HEK293T (cell line): ENCODE measurements at regions not wholly inside any gene's neighbourhood (a gene's known extent, or its start where the extent isn't known, plus 50 kb on each side); places are given as distances from the start of the nearest gene placed in this dataset.

Source experiments
- CTCF ChIA-PET: fragments of 350-600 bp; formaldehyde crosslinking; extraction: SDS; loops from one replicate; lab custom pipeline; 2021; ENCODE audit warnings: antibody characterized with exemption, inconsistent platforms; lab: Yijun Ruan, JAX
- POLR2A ChIA-PET: fragments of 350-600 bp; formaldehyde crosslinking; extraction: SDS; loops from one replicate; lab custom pipeline; 2020; ENCODE audit warnings: antibody characterized with exemption, inconsistent platforms; lab: Yijun Ruan, JAX
- DNase-seq: peaks from one replicate; pipeline ENCODE4 v3.0.0; 2012; ENCODE audit warnings: mixed read lengths; ENCODE audit errors: extremely low spot score
- ARNT ChIP-seq: fragments of 450-650 bp; IDR thresholded peaks from 2 replicates; pipeline ENCODE4 v1.6.1; 2017; ENCODE audit warnings: mild to moderate bottlenecking
- BHLHE40 ChIP-seq: fragments of 450-650 bp; IDR thresholded peaks from 2 replicates; pipeline ENCODE4 v1.6.1; 2016; ENCODE audit warnings: mild to moderate bottlenecking, moderate library complexity, borderline replicate concordance
- CTBP1 ChIP-seq: fragments of 450-650 bp; IDR thresholded peaks from 2 replicates; pipeline ENCODE4 v1.6.1; 2016; ENCODE audit warnings: borderline replicate concordance
- ELF4 ChIP-seq: fragments of 450-650 bp; IDR thresholded peaks from 2 replicates; pipeline ENCODE4 v1.6.1; 2017; ENCODE audit warnings: antibody characterized with exemption
- FOXA1 ChIP-seq: fragments of 450-650 bp; IDR thresholded peaks from 2 replicates; pipeline ENCODE4 v1.6.1; 2016; ENCODE audit warnings: mild to moderate bottlenecking
- FOXK2 ChIP-seq: fragments of 450-650 bp; IDR thresholded peaks from 2 replicates; pipeline ENCODE4 v1.6.1; 2016; ENCODE audit warnings: mild to moderate bottlenecking
- FOXM1 ChIP-seq: fragments of 450-650 bp; IDR thresholded peaks from 2 replicates; pipeline ENCODE4 v1.6.1; 2017; ENCODE audit warnings: mild to moderate bottlenecking, borderline replicate concordance
- HDGF ChIP-seq: fragments of 450-650 bp; IDR thresholded peaks from 2 replicates; pipeline ENCODE4 v1.6.1; 2017; ENCODE audit warnings: antibody characterized with exemption, borderline replicate concordance
- L3MBTL2 ChIP-seq: fragments of 450-650 bp; conservative IDR thresholded peaks from 2 replicates; pipeline ENCODE4 v1.6.1; 2016; ENCODE audit warnings: mild to moderate bottlenecking
- LEF1 ChIP-seq: fragments of 450-650 bp; IDR thresholded peaks from 2 replicates; pipeline ENCODE4 v1.6.1; 2017; ENCODE audit warnings: mild to moderate bottlenecking, borderline replicate concordance
- NFRKB ChIP-seq: fragments of 450-650 bp; IDR thresholded peaks from 2 replicates; pipeline ENCODE4 v1.6.1; 2016; ENCODE audit warnings: mild to moderate bottlenecking, moderate library complexity
- SP1 ChIP-seq: fragments of 450-650 bp; IDR thresholded peaks from 2 replicates; pipeline ENCODE4 v1.6.1; 2017
- SUZ12 ChIP-seq: fragments of 450-650 bp; IDR thresholded peaks from 2 replicates; pipeline ENCODE4 v1.6.1; 2016; ENCODE audit warnings: mild to moderate bottlenecking
- TARDBP ChIP-seq: fragments of 450-650 bp; IDR thresholded peaks from 2 replicates; pipeline ENCODE4 v1.6.1; 2016
- ZNF384 ChIP-seq: fragments of 450-650 bp; IDR thresholded peaks from 2 replicates; pipeline ENCODE4 v1.6.1; 2016
- TF ChIP-seq, protein P1 (sequence below): fragments of 450-650 bp; IDR thresholded peaks from 2 replicates; pipeline ENCODE4 v1.6.1; 2016

DNA sequence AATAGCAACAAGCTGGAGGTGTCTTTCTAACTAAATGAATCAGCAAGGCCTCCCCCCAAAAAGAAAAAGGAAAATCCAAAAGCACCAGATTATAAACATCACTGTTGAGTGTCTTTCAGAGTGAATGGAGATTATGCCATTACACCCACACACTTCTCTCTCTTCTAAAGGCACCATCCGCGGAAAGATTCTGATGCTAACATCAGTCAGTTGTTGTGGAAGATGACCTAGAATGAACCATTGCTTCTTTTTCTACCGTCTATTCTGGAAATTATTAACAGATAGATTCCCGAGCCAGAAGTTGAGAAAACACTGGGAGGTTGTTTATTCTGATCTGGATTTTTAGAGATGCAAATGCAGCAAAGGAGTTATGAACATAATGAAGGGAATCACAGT lies 60.9 kb upstream of the FAM20A start:
- TF ChIP-seq SP1 (no peak), ARNT (no peak), ZNF384 (no peak), HDGF (no peak), FOXA1 (no peak), L3MBTL2 (no peak), BHLHE40 (no peak)
- TF ChIP-seq, protein P1, sequence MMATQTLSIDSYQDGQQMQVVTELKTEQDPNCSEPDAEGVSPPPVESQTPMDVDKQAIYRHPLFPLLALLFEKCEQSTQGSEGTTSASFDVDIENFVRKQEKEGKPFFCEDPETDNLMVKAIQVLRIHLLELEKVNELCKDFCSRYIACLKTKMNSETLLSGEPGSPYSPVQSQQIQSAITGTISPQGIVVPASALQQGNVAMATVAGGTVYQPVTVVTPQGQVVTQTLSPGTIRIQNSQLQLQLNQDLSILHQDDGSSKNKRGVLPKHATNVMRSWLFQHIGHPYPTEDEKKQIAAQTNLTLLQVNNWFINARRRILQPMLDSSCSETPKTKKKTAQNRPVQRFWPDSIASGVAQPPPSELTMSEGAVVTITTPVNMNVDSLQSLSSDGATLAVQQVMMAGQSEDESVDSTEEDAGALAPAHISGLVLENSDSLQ = no peak
- ChIA-PET POLR2A (no interaction called here), CTCF (no interaction called here)
- no peak for DNase-seq

DNA sequence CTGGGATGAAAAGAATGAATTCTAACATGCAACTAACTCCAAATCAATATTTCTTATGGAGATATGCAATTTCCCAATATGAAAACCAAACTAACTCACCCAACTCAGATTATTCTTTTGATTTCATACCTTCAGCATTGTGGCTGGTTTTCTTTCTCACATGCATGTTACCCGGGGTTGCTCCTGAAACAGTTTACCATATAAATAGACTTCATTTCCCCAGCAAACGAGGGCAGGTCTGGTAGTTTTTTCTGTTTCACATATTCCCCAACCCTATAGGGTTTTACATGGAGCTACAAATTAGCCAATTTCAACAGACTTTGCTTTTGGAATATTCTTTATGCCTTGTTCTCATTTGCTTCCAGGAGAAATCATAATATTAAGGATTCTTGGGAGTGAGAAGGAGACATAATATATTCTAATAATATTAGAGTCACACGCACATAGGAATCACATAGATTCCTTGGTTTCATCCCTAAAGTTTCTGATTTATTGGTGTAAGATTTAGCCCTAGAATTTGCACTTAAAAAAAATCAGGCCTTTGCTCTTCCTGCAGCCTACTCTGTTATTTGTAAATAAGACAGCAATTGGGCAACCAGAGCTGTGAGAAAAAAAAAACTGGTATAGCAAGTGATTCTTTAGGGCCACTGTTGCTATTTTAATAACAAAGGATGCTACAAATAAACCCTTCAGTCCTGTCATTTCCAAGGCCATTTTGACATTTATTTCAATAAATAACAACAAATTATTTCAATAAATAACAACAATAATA lies 60.3 kb upstream of the FAM20A start:
- no peak for TF ChIP-seq L3MBTL2
- TF ChIP-seq FOXM1 = no peak
- TF ChIP-seq, protein P1 = no peak
- TF ChIP-seq SUZ12 = no peak
- TF ChIP-seq HDGF = no peak
- no peak for TF ChIP-seq SP1
- TF ChIP-seq NFRKB = no peak
- no peak for TF ChIP-seq TARDBP
- no peak for TF ChIP-seq LEF1
- TF ChIP-seq CTBP1 = no peak
- TF ChIP-seq FOXA1 = no peak
- TF ChIP-seq ARNT = no peak
- no peak for TF ChIP-seq ELF4
- no peak for TF ChIP-seq BHLHE40
- TF ChIP-seq FOXK2 = no peak
- ChIA-PET CTCF (no interaction called here), POLR2A (no interaction called here)
- DNase-seq = no peak

GRCh38 chr17:68660302-68660701 lies 59.1 kb upstream of the FAM20A start:
- POLR2A ChIA-PET = no interaction called here

DNA sequence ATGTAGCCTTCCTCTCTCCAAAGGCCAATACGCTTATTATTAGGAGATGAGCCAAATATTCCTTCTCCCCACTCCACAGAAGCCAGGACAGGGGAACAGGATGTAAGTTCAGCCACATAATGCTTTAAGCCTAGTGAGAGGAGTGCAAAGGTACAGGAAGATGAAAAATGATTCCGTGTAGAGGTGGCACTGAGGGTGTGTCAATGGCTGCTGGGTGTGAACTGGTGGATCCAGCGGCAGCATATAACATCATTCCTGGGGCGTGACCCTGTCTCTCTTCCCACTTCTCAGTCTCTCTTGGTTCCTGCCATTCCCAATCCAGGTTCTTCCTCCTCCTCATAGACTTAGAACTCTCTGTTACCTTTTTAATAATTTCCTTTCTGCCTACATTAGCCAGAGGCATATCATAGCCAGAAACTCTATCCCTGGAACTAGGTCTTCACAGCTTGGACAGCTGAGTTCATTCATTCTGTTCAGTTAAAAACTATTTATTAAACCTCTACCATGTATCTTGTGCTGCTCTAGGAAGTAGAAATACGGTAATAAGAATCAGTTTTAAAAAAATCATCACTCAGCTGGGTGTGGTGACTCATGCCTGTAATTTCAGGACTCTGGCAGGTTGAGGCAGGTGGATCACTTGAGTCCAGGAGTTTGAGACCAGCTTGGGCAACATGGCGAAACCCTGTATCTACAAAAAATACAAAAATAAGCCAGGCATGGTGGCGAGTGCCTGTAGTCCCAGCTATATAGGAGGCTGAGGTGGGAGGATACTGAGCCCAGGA lies 58.0 kb upstream of the FAM20A start:
- DNase-seq = no peak
- ChIA-PET CTCF (interaction anchor here (0.6 kb wide), 1 partner anchor 12 kb away, joined by 3 read pairs; no protein-coding TSS in a partner anchor), POLR2A (no interaction called here)
- TF ChIP-seq L3MBTL2 = no peak

More at GRCh38 chr17:68660302-68660701, 59.1 kb upstream of the FAM20A start:
- TF ChIP-seq HDGF (no peak), LEF1 (no peak), L3MBTL2 (no peak), BHLHE40 (no peak), NFRKB (no peak), FOXM1 (no peak), ZNF384 (no peak), TARDBP (no peak), ARNT (no peak), FOXA1 (no peak), ELF4 (no peak), CTBP1 (no peak)
- CTCF ChIA-PET = no interaction called here
- DNase-seq = no peak

- ChIA-PET CTCF (no interaction called here), POLR2A (no interaction called here)
- no peak for DNase-seq
- TF ChIP-seq ELF4 (no peak), TARDBP (no peak), HDGF (no peak), ARNT (no peak), FOXM1 (no peak)
These were observed 56.4 kb upstream of the FAM20A start for GRCh38 chr17:68657576-68657975.

- no peak for DNase-seq
- ChIA-PET POLR2A (no interaction called here), CTCF (no interaction called here)
- TF ChIP-seq ARNT (no peak), FOXA1 (no peak), SUZ12 (no peak), TARDBP (no peak), FOXM1 (no peak), NFRKB (no peak), LEF1 (no peak), L3MBTL2 (no peak), ZNF384 (no peak), SP1 (no peak), BHLHE40 (no peak), ELF4 (no peak), HDGF (no peak), CTBP1 (no peak)
These were observed 56.0 kb upstream of the FAM20A start for GRCh38 chr17:68657166-68657565.

- no peak for DNase-seq
- POLR2A ChIA-PET = no interaction called here
- CTCF ChIA-PET = no interaction called here
- TF ChIP-seq FOXK2 = no peak
These were observed 55.5 kb upstream of the FAM20A start for GRCh38 chr17:68656666-68657065.
